ENCODE measurements at regions not wholly inside any gene's neighbourhood (a gene's known extent, or its start where the extent isn't known, plus 50 kb on each side); places are given as distances from the start of the nearest gene placed in this dataset.

DNA sequence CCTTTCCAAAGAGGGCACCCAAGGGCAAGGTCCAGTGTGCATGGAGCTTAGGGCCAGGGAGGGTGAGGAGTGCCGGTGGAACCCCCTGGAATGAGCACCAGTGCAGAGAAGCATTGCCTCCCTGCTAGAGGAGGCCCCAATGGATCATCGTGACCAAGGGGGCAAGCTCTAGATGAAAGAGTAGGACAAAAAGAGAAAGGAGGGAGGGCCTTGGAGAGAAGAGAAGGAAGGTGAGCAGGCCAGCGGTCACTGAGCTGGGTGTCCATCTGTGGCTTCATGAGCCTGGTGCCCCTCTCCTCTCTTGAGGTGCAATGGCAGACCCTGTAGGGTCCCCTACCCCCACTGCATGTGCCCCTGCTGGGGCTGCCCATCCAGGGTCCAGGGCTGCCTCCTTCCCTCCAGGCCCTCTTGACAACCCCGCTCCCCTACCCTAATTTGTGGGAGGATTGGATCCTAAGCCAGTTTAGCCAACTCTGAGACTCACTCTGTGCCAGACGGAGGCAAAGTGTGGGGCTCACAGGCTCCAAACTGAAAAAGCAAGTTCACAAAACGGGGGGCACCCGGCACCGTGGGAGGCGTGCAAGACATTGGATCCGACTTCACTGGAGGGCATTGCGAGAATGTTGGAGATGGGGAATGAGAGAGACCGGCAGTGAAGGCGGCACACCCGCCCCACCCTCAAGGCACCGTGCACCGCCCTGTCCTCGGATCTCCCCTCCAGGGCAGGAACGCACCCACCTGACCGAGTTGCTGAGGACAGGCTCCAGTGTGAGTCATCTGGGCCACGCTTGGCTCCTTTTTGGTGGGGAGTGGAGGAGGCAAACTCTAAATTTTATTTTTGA is 207.5 kb downstream of the KIF26A start (continued):
- TF ChIP-seq, protein P1, sequence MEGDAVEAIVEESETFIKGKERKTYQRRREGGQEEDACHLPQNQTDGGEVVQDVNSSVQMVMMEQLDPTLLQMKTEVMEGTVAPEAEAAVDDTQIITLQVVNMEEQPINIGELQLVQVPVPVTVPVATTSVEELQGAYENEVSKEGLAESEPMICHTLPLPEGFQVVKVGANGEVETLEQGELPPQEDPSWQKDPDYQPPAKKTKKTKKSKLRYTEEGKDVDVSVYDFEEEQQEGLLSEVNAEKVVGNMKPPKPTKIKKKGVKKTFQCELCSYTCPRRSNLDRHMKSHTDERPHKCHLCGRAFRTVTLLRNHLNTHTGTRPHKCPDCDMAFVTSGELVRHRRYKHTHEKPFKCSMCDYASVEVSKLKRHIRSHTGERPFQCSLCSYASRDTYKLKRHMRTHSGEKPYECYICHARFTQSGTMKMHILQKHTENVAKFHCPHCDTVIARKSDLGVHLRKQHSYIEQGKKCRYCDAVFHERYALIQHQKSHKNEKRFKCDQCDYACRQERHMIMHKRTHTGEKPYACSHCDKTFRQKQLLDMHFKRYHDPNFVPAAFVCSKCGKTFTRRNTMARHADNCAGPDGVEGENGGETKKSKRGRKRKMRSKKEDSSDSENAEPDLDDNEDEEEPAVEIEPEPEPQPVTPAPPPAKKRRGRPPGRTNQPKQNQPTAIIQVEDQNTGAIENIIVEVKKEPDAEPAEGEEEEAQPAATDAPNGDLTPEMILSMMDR (IDR thresholded peaks at IDR 0.05), result no peak
- TF ChIP-seq EP300 (IDR thresholded peaks at IDR 0.05; ENCODE audit: borderline replicate concordance in 1 of 2, low read depth in 1 of 2, low read length in 1 of 2) (no peak), GATA2 (CRISPR knock-in tag; IDR thresholded peaks at IDR 0.05) (no peak), SMC3 (IDR thresholded peaks at IDR 0.05; ENCODE audit: low read depth, low read length) (no peak), POLR2AphosphoS5 (IDR thresholded peaks at IDR 0.05; ENCODE audit: low read depth, low read length) (no peak)
- TF ChIP-seq, protein P2, sequence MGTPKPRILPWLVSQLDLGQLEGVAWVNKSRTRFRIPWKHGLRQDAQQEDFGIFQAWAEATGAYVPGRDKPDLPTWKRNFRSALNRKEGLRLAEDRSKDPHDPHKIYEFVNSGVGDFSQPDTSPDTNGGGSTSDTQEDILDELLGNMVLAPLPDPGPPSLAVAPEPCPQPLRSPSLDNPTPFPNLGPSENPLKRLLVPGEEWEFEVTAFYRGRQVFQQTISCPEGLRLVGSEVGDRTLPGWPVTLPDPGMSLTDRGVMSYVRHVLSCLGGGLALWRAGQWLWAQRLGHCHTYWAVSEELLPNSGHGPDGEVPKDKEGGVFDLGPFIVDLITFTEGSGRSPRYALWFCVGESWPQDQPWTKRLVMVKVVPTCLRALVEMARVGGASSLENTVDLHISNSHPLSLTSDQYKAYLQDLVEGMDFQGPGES (IDR thresholded peaks at IDR 0.05; ENCODE audit: low read depth, low read length), result no peak

DNA sequence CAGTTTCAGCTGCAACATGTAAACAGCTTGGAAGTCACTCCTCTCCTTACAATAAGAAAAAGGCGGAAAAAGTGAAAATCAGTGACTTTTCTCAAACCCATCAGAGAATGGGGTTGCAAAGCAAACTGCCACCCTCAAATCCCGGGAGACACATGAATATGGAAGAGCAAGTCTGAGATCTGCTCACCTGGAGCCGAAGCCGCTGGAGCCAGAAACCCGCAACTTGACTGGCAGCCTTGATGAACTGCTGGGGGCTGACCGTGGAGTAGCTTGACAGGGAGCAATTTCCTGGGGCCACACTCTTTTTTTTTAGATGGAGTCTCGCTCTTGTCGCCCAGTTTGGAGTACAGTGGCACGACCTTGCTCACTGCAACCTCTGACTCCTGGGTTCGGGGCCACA is 208.2 kb downstream of the KIF26A start:
- ChIA-PET POLR2A (no interaction called here), CTCF (no interaction called here)
- Histone ChIP-seq H3K4me2 (no peak overlapping the region), H3K4me1 (ENCODE audit: control insufficient read depth in 1 of 2, insufficient read depth in 2 of 2, low read depth in 1 of 2, low read length in 1 of 2) (peaks cover 0 to 21% of the 10 kb centered on the region in 2 experiments; a peak in 1 of 4 replicates), H3K9ac (no peak overlapping the region), H3K9me3 (no peaks in the 10 kb centered on the region), H3F3A (replicated peaks; ENCODE audit: insufficient read depth) (no peaks in the 10 kb centered on the region), H2AFZ (ENCODE audit: low read depth) (no peak overlapping the region), H3K36me3 (replicated peaks in 1 of 2; ENCODE audit: control insufficient read depth in 1 of 2, insufficient read depth in 2 of 2, low read length in 1 of 2) (no peaks in the 10 kb centered on the region), H3K27ac (ENCODE audit: low read depth in 2 of 2, low read length in 1 of 2) (no peak overlapping the region), H3K27me3 (ENCODE audit: insufficient read depth) (no peaks in the 10 kb centered on the region), H3K9me2 (no peaks in the 10 kb centered on the region), H3K79me2 (ENCODE audit: insufficient read depth) (no peaks in the 10 kb centered on the region), H3K4me3 (ENCODE audit: low read depth in 2 of 2, low read length in 1 of 2) (no peak overlapping the region), H4K20me1 (ENCODE audit: insufficient read depth) (no peaks in the 10 kb centered on the region)
- 46% methylated on average over 10 of the region's 10 CpGs for WGBS (ENCODE audit: low lambda C conversion rate)
- DNase-seq, result no peak
- TF ChIP-seq RCOR1 (IDR thresholded peaks at IDR 0.05; ENCODE audit: low read length) (no peak), ELF1 (IDR thresholded peaks at IDR 0.05) (no peak), EP300 (IDR thresholded peaks at IDR 0.05; ENCODE audit: borderline replicate concordance in 1 of 2, low read depth in 1 of 2, low read length in 1 of 2) (no peak), FOXM1 (IDR thresholded peaks at IDR 0.05; ENCODE audit: low read depth) (no peak), TAF1 (IDR thresholded peaks at IDR 0.05; ENCODE audit: borderline replicate concordance, low read depth, low read length) (no peak), FOXJ3 (CRISPR knock-in tag; IDR thresholded peaks at IDR 0.05) (no peak), POLR2AphosphoS5 (IDR thresholded peaks at IDR 0.05; ENCODE audit: low read depth, low read length) (no peak), RAD21 (IDR thresholded peaks at IDR 0.05; ENCODE audit: low read length) (no peak), NFIC (IDR thresholded peaks at IDR 0.05; ENCODE audit: borderline replicate concordance) (no peak), TCF12 (IDR thresholded peaks at IDR 0.05) (no peak), MXI1 (IDR thresholded peaks at IDR 0.05; ENCODE audit: low read depth, low read length) (no peak), EZH2phosphoT487 (IDR thresholded peaks at IDR 0.05; ENCODE audit: borderline replicate concordance, low read depth) (no peak), GABPA (IDR thresholded peaks at IDR 0.05; ENCODE audit: low read depth) (no peak), TEAD4 (IDR thresholded peaks at IDR 0.05; ENCODE audit: borderline replicate concordance, insufficient read depth) (no peak), RFX5 (IDR thresholded peaks at IDR 0.05; ENCODE audit: low read length) (no peak)
- TF ChIP-seq, protein P3, sequence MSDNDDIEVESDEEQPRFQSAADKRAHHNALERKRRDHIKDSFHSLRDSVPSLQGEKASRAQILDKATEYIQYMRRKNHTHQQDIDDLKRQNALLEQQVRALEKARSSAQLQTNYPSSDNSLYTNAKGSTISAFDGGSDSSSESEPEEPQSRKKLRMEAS (IDR thresholded peaks at IDR 0.05; ENCODE audit: low read depth), result no peak
- TF ChIP-seq, protein P4, sequence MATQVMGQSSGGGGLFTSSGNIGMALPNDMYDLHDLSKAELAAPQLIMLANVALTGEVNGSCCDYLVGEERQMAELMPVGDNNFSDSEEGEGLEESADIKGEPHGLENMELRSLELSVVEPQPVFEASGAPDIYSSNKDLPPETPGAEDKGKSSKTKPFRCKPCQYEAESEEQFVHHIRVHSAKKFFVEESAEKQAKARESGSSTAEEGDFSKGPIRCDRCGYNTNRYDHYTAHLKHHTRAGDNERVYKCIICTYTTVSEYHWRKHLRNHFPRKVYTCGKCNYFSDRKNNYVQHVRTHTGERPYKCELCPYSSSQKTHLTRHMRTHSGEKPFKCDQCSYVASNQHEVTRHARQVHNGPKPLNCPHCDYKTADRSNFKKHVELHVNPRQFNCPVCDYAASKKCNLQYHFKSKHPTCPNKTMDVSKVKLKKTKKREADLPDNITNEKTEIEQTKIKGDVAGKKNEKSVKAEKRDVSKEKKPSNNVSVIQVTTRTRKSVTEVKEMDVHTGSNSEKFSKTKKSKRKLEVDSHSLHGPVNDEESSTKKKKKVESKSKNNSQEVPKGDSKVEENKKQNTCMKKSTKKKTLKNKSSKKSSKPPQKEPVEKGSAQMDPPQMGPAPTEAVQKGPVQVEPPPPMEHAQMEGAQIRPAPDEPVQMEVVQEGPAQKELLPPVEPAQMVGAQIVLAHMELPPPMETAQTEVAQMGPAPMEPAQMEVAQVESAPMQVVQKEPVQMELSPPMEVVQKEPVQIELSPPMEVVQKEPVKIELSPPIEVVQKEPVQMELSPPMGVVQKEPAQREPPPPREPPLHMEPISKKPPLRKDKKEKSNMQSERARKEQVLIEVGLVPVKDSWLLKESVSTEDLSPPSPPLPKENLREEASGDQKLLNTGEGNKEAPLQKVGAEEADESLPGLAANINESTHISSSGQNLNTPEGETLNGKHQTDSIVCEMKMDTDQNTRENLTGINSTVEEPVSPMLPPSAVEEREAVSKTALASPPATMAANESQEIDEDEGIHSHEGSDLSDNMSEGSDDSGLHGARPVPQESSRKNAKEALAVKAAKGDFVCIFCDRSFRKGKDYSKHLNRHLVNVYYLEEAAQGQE (IDR thresholded peaks at IDR 0.05; ENCODE audit: low read depth, low read length), result no peak
- TF ChIP-seq, protein P5, sequence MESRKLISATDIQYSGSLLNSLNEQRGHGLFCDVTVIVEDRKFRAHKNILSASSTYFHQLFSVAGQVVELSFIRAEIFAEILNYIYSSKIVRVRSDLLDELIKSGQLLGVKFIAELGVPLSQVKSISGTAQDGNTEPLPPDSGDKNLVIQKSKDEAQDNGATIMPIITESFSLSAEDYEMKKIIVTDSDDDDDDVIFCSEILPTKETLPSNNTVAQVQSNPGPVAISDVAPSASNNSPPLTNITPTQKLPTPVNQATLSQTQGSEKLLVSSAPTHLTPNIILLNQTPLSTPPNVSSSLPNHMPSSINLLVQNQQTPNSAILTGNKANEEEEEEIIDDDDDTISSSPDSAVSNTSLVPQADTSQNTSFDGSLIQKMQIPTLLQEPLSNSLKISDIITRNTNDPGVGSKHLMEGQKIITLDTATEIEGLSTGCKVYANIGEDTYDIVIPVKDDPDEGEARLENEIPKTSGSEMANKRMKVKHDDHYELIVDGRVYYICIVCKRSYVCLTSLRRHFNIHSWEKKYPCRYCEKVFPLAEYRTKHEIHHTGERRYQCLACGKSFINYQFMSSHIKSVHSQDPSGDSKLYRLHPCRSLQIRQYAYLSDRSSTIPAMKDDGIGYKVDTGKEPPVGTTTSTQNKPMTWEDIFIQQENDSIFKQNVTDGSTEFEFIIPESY (IDR thresholded peaks at IDR 0.05; ENCODE audit: borderline replicate concordance, low read depth), result no peak

All from SK-N-SH (cell line).